ENCODE measurements at regions not wholly inside any gene's neighbourhood (a gene's known extent, or its start where the extent isn't known, plus 50 kb on each side); places are given as distances from the start of the nearest gene placed in this dataset.

DNA sequence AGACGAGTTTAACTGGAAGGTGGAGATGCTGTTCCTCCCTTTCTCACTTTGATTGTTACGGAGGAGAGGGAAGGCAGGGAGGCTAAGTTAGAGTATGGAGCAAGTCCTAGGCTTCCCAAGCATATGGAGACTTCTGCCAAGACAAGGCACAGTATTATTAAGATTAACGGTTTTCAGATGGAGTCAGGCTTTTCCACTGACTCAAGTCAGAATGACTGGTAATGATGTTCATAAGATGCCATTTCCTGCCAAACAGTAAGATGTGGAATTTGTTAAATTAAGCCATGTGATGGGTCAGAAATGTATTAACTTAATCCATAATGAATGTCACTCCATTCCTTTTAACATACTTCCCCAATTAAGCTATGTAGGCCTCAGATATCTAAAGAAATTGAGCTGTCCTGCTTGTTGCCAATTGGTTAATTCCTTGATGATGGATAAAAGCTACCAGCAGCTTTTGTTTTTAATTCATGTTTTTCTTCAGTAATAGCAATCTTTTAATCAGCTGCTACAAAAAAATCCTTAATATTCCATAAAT, 383.7 kb downstream of the ZNF521 start:
- H3K4me3 Mint-ChIP-seq = no peak overlapping the region
- H3K9me3 Mint-ChIP-seq = no peaks in the 10 kb centered on the region
- no peaks in the 10 kb centered on the region for H3K36me3 Mint-ChIP-seq

DNA sequence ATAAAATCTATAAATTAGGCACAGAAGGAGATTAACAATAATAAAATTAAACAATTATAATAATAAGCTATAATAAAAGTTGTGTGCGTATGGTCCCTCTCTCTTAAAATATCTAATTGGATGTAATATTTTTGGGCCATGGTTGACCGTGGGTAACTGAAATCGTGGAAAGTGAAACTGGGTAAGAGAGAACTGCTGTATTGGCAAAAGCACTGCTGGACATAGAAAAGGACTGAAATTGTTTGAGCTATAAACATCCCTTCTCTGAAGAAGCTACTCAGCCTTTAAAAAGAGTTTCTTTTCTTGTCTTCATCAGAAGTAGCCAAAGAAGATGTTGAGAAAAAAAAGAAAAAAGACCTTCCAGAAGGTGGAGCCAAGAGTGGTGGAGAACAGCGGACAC, 379.4 kb downstream of the ZNF521 start:
- H3K27me3 Mint-ChIP-seq = no peaks in the 10 kb centered on the region
- no peaks in the 10 kb centered on the region for H3K9me3 Mint-ChIP-seq
- H3K36me3 Mint-ChIP-seq = no peaks in the 10 kb centered on the region
- no peak overlapping the region for H3K4me3 Mint-ChIP-seq
- DNase-seq (no peak), ATAC-seq (replicated peaks) (no peak)
- no peak overlapping the region for H3K27ac Mint-ChIP-seq
- no peaks in the 10 kb centered on the region for H3K4me1 Mint-ChIP-seq

More for the DNA sequence above, 383.7 kb downstream of the ZNF521 start:
- ATAC-seq (replicated peaks) (no peak), DNase-seq (no peak)
- H3K4me1 Mint-ChIP-seq = peaks cover 9 to 12% of the 10 kb centered on the region in 2 donors
- H3K27ac Mint-ChIP-seq = no peak overlapping the region
- no peaks in the 10 kb centered on the region for H3K27me3 Mint-ChIP-seq

DNA sequence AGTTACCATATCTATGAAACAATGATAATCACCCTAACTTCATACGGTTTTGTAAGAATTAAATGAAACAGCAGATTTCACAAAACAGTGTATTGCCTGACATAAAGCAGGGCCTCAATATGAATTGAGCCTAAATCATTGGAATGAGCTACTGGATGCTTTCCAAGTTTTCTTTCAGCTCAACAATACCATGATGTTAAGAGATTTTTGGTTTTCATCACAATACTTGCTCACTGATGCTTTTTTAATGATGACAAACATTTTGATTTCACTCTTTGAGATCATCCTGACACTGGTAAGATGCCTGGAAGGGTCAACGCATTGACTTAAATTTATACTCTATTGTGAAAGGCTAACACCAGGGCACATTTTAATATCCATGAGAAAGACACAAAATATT, 377.5 kb downstream of the ZNF521 start:
- Mint-ChIP-seq H3K27me3 (peaks cover 5 to 7% of the 10 kb centered on the region in 2 donors), H3K9me3 (no peaks in the 10 kb centered on the region), H3K4me1 (no peaks in the 10 kb centered on the region), H3K36me3 (no peaks in the 10 kb centered on the region), H3K4me3 (no peak overlapping the region), H3K27ac (no peak overlapping the region)
- ATAC-seq (replicated peaks) (no peak), DNase-seq (no peak)

DNA sequence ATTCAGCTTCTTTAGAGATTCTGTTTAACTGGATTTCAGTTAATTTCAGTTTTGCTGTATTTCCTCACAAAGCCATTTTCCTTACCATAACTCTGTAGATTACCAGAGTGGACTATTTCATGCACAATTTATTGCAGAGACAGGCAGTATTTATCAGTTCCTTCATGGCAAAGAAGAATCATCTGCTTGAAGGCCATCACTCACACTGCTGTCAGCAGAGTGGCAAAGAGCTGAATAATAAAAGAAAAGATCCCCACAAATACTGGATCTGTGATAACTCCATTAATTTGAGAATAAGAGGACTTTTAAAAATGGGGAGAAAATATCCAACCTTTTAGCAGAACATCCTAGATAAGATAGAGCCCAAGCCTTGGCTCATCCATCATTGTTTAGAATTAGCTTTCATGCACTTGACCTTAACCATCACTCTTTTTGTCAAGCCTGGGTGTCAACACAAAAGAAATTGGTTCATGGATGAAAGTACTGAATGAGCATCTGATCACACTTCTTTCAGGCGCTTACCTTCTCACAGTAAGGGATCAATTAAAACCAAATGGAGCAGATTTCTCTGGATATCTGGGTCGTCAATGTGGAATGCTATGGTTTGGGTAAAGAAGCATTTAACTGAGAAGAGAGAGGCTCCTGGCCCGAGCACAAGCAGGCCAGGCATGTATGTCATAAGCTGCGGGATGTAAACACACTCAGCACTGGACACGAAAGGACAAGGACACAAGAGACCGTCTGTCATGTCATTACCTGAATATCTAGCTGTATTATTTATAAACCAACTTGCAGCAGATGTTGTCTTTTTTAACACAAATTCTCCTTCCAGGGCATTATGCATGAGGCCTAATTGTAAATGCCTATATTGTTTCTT, 376.2 kb downstream of the ZNF521 start:
- peaks cover 5 to 7% of the 10 kb centered on the region in 2 donors for H3K27me3 Mint-ChIP-seq
- H3K9me3 Mint-ChIP-seq = no peaks in the 10 kb centered on the region
- DNase-seq = no peak
- no peak overlapping the region for H3K27ac Mint-ChIP-seq
- H3K4me3 Mint-ChIP-seq = no peak overlapping the region
- no peaks in the 10 kb centered on the region for H3K36me3 Mint-ChIP-seq
- H3K4me1 Mint-ChIP-seq = no peaks in the 10 kb centered on the region
- no peak for ATAC-seq (replicated peaks)

DNA sequence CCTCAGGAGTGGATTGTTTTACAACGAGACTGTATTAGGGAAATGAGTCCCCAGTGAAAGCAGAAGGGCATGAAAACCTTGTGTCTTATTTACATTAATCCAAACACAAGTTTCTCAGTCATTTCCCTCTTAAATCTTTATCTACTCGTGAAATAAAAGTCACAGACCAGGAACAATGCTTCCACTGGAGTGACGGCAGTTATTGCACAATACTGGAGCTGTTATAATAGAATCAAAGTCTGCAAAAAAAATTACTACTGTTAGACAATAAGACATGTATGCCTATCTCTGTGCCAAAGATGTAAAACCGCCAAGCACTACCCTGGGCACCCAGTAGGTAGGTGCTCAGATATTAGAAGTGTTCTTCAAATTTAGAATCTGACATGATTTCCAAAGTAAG, 375.5 kb downstream of the ZNF521 start:
- H3K9me3 Mint-ChIP-seq = no peaks in the 10 kb centered on the region
- H3K4me3 Mint-ChIP-seq = no peak overlapping the region
- DNase-seq (no peak), ATAC-seq (replicated peaks) (no peak)
- H3K27ac Mint-ChIP-seq = no peak overlapping the region
- H3K36me3 Mint-ChIP-seq = no peaks in the 10 kb centered on the region
- H3K4me1 Mint-ChIP-seq = no peaks in the 10 kb centered on the region
- H3K27me3 Mint-ChIP-seq = peaks cover 5 to 11% of the 10 kb centered on the region in 2 donors

DNA sequence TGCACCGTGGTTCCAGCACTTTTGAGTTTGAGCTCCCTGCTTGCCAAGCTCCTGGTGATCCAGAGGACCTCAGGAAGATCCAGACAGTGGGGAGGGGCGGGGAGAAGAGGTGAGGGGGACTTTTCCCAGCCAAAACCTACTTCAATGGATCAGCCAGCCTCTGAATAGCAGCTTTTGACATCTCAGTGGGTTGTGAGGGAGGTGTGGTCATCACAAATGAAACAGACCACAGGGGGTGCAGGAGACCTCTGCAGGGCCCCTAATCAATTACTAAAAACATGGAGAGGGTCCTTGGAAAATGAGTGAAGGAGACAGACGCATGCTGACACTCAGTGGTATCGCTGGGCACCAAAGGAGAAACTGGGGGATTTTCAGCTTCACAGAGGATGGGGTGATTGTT, 372.7 kb downstream of the ZNF521 start:
- ATAC-seq (replicated peaks) (no peak), DNase-seq (no peak)
- Mint-ChIP-seq H3K36me3 (no peaks in the 10 kb centered on the region), H3K4me1 (no peaks in the 10 kb centered on the region), H3K9me3 (no peaks in the 10 kb centered on the region), H3K4me3 (no peak overlapping the region), H3K27ac (no peak overlapping the region), H3K27me3 (peaks cover 9 to 13% of the 10 kb centered on the region in 2 donors)

DNA sequence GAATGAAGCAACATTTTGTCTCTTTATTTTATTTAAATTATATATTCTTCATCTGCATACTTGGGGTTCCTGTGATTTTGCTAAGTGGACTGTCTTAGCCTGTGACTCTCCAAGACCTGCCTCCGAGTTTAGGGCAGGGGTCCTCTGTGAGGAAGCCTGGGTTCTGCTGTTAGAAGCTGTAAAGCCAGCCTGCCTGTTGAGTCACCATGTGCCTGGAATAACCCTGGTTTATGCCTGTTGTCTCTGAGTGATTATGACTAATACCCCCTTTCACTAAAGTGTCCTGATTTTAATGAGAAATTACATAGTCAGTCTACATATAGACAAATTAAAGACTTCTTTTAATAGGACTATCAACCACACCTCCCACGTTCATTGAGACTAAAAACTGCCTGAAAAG, 369.1 kb downstream of the ZNF521 start:
- no peak for ATAC-seq (replicated peaks)
- DNase-seq = no peak
- Mint-ChIP-seq H3K27me3 (peaks cover 19 to 28% of the 10 kb centered on the region in 2 donors), H3K4me3 (no peak overlapping the region), H3K9me3 (no peaks in the 10 kb centered on the region), H3K36me3 (no peaks in the 10 kb centered on the region), H3K4me1 (no peaks in the 10 kb centered on the region), H3K27ac (no peak overlapping the region)

DNA sequence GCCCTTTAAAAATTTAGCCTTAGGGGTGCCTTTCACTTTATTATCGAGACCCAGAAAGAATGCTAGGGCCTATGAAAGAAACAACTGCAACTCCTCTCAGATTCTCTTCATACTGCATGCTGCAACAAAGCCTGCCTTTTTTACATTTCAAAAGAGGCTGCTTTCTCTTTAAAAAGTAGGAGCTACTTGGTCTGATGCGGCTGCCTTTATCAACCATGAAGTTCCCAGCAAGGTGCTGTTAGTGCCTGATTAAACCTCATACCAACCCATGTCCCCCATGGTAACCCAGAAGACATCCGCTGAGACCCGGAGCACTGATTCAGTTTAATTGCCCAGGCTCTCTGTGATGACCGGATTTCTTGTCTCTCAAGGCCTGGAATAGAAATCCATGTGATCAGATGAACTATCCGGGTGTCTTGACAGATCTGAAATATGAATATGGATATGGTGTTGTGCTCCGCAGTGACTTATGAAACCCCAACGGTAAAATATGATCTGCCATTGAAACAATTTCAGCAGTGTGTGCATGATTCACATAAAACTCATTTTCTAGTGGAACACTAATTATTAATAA, 368.3 kb downstream of the ZNF521 start:
- H3K36me3 Mint-ChIP-seq = no peaks in the 10 kb centered on the region
- H3K4me3 Mint-ChIP-seq = no peak overlapping the region
- H3K27ac Mint-ChIP-seq = no peak overlapping the region
- ATAC-seq (replicated peaks) (no peak), DNase-seq (no peak)
- H3K9me3 Mint-ChIP-seq = no peaks in the 10 kb centered on the region
- no peaks in the 10 kb centered on the region for H3K4me1 Mint-ChIP-seq
- peaks cover 17 to 33% of the 10 kb centered on the region in 2 donors for H3K27me3 Mint-ChIP-seq

DNA sequence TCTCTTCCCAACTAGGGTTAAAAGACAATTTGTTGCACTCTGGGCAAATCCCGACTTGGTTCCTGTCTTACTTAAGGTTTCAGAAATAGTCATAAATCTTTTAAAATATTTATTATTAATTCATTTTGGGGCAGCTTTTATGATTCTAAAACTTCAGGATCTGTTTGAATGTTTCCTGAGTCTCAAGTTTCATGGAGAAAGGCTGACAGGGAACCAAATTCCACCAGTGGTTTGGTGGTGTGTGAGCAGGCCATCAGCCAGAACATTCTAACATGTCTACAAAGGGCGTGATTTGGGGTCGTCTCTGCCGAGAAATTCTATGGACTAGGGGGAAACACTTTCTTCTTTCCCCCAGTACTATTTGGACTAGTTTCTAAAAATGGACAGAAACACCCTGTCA, 366.4 kb downstream of the ZNF521 start:
- Mint-ChIP-seq H3K4me1 (peaks cover 5 to 14% of the 10 kb centered on the region in 2 donors), H3K27ac (no peak overlapping the region), H3K36me3 (no peaks in the 10 kb centered on the region), H3K4me3 (no peak overlapping the region), H3K27me3 (peaks cover 14 to 26% of the 10 kb centered on the region in 2 donors), H3K9me3 (no peaks in the 10 kb centered on the region)
- ATAC-seq (replicated peaks) = no peak
- no peak for DNase-seq

DNA sequence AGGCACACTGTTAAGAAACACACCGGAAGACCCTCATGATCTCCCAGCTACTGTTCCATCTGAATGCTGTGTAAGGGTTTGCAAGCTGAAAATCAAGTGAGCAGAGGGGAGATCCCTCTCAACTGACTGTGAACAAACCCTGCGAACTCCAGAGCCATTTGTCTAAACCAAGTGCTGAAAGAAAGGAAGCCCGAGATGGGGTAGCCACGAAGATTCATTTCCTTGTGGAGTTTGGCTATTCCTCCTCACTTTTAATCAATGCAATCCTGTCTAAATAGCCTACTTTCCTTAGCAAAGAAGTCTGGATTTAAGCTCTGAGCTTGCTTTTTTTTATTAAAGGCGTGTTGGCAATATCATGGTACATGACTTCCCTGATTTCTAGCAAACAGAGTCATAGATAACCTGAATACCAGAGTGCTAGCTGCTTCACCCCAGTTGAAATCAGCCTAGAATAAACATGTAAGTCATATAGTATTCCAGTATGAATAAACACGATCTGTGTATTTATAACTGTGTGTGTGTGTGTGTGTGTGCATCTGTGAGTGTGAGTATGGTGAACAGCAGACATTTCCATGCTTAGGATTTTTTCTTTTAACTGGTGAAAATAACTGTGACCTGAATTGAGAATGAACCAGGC, 365.2 kb downstream of the ZNF521 start:
- no peak overlapping the region for H3K4me3 Mint-ChIP-seq
- H3K27ac Mint-ChIP-seq = no peak overlapping the region
- DNase-seq = no peak
- no peaks in the 10 kb centered on the region for H3K36me3 Mint-ChIP-seq
- no peaks in the 10 kb centered on the region for H3K9me3 Mint-ChIP-seq
- ATAC-seq (replicated peaks) = no peak
- H3K4me1 Mint-ChIP-seq = peaks cover 5 to 14% of the 10 kb centered on the region in 2 donors
- peaks cover 15 to 23% of the 10 kb centered on the region in 2 donors for H3K27me3 Mint-ChIP-seq

DNA sequence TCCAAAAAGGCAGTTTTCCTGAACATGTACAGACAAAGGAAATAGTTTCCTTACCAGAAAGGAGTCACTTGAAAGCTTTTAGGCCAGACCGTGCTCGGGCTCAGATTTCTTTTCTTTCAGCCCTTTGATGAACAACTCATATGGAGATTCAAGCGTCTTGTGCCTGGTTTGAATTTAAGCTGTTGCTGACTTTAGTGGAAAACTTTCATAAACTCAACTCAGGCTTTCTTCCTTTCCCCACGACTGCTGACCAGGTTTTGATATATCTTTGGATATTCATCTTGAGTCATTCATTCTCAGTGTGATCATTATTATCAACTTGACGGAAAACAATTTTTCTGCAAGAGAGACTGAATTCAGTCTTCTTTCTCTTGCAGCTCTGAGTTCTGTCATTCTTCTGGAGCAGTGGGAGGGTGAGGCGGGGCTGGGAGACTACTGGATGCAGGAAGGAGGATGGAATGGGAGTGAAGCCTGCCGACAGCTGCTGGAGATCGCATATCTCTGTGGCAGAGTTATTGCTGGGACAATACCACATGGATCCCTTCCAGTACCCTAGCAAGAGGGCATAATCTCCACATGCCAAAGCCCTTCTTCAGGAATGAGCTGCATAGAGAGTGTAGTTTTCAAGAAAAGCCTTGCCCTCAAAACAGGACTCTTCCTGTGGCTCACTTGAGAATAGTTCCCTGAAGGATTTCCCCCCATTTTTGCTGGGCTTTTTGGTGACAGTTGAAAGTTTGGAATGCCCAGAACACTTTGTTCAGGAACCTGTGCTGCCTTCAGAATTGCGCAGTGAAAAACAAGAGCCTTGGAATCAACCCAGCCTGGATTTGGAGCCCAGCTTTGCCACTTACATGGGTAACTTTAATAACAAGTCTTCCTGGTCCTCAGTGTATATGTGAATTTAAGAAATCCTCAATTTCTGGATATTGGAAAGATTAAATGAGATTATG, 364.4 kb downstream of the ZNF521 start:
- H3K4me1 Mint-ChIP-seq = peaks cover 5 to 14% of the 10 kb centered on the region in 2 donors
- H3K36me3 Mint-ChIP-seq = no peaks in the 10 kb centered on the region
- peaks cover 16 to 25% of the 10 kb centered on the region in 2 donors for H3K27me3 Mint-ChIP-seq
- no peak for DNase-seq
- peaks cover 1 to 3% of the 10 kb centered on the region in 2 donors for H3K9me3 Mint-ChIP-seq
- H3K27ac Mint-ChIP-seq = no peak overlapping the region
- H3K4me3 Mint-ChIP-seq = no peak overlapping the region
- no peak for ATAC-seq (replicated peaks)

DNA sequence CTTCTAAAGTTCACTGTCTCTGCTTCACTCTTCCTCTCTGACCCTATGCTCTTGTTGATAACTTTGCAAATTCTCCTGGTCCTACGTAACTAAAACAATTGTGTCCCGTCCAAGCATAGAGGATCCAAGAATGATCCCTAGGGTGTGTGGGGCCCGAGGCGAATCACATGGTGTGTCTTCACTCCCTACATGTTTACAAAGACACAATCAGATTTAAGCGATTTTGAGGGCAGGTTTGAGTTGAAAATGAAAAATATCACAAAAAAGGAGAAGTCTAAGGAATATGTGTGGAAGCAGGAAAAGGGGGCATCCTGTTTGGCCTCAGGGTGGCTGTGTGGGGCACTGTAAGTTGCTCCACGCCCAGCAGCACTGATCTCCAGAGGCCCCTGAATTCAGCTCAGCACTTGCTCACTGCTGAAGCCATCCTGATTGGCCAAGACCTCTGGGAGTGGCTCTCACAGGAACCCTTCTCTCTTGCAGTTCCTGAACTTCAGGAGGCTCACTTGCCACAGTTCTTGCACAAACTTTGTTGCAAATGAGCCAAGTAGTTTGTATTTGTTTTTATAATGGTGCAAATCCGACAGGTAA, 363.6 kb downstream of the ZNF521 start:
- DNase-seq (no peak), ATAC-seq (replicated peaks) (no peak)
- no peak overlapping the region for H3K27ac Mint-ChIP-seq
- no peak overlapping the region for H3K4me3 Mint-ChIP-seq
- no peaks in the 10 kb centered on the region for H3K36me3 Mint-ChIP-seq
- H3K27me3 Mint-ChIP-seq = peaks cover 16 to 25% of the 10 kb centered on the region in 2 donors
- peaks cover 5 to 14% of the 10 kb centered on the region in 2 donors for H3K4me1 Mint-ChIP-seq
- peaks cover 1 to 3% of the 10 kb centered on the region in 2 donors for H3K9me3 Mint-ChIP-seq

DNA sequence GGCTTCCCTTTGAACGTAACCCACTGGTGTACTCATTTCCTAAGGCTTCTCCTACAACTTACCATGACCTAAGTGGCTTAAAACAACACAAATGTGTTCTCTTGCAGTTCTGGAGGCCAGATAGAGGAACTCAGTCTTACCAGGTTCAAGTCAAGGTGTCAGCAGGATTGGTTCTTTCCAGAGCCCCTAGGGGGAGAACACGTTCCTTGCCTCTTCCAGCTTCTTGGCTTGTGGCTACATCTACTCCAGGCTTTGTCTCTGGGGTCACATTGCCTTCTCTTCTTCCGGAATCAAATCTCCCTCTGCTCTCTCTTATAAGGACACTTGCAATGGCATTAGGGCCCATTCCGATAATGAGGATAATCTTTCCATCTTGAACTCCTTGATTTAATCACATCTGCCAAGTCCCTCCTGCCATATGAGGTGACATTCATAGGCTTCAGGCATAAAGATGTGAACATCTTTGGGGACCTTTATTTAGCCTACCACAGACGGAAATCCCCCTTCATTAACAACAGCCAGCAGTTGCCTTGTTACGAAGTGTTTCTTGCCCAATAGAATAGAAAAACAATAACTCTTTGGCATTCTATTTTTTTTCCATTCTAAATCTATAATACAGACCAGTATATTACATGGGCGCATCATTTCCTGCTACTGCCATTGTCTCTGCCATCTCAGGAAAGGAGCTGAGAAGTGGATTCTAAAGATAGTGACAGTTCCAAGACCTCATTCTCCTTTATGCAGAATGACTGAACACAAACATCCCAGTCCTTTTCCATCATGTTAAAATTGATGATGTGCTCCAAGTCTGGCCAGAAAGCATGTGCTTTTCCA, 362.0 kb downstream of the ZNF521 start:
- Mint-ChIP-seq H3K4me3 (no peak overlapping the region), H3K27ac (no peak overlapping the region), H3K4me1 (peaks cover 5 to 14% of the 10 kb centered on the region in 2 donors), H3K27me3 (peaks cover 9 to 19% of the 10 kb centered on the region in 2 donors), H3K36me3 (no peaks in the 10 kb centered on the region), H3K9me3 (peaks cover 3% of the 10 kb centered on the region in 2 donors)
- no peak for DNase-seq
- peak; percentile 31 to 52 for ATAC-seq (replicated peaks)
